Suprapubic skin (tissue), 4 donors: ENCODE measurements at regions not wholly inside any gene's neighbourhood (a gene's known extent, or its start where the extent isn't known, plus 50 kb on each side); places are given as distances from the start of the nearest gene placed in this dataset.

Source experiments
- POLR2A ChIP-seq, 2 donors: fragments of 450-650 bp; IDR thresholded peaks; one replicate each; pipeline ENCODE4 v1.6.1; 2017; ENCODE audit warnings: antibody characterized with exemption in 2 of 2, mild to moderate bottlenecking in 2 of 2, moderate library complexity in 2 of 2
- POLR2AphosphoS5 ChIP-seq, 3 donors: sonication (generic); formaldehyde crosslinking; IDR thresholded peaks; one replicate each; pipeline ENCODE4 v1.6.1; 2017; ENCODE audit warnings: antibody characterized with exemption in 3 of 3
- TF ChIP-seq, protein P1 (sequence below), 2 donors: fragments of 200-600 bp in 1 of 2; fragments of 450-650 bp in 1 of 2; sonication (generic) in 1 of 2; IDR thresholded peaks; one replicate each; pipeline ENCODE4 v1.5.1; 2016 to 2019; ENCODE audit warnings: antibody characterized with exemption in 2 of 2, mild to moderate bottlenecking in 1 of 2, moderate library complexity in 1 of 2

GRCh38 chr6:10111975-10112374 lies 302.9 kb downstream of the TFAP2A start:
- TF ChIP-seq POLR2A (IDR thresholded peaks at IDR 0.05), result no peak
- TF ChIP-seq, protein P1, sequence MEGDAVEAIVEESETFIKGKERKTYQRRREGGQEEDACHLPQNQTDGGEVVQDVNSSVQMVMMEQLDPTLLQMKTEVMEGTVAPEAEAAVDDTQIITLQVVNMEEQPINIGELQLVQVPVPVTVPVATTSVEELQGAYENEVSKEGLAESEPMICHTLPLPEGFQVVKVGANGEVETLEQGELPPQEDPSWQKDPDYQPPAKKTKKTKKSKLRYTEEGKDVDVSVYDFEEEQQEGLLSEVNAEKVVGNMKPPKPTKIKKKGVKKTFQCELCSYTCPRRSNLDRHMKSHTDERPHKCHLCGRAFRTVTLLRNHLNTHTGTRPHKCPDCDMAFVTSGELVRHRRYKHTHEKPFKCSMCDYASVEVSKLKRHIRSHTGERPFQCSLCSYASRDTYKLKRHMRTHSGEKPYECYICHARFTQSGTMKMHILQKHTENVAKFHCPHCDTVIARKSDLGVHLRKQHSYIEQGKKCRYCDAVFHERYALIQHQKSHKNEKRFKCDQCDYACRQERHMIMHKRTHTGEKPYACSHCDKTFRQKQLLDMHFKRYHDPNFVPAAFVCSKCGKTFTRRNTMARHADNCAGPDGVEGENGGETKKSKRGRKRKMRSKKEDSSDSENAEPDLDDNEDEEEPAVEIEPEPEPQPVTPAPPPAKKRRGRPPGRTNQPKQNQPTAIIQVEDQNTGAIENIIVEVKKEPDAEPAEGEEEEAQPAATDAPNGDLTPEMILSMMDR (IDR thresholded peaks at IDR 0.05), result no peak
- TF ChIP-seq POLR2AphosphoS5 (IDR thresholded peaks at IDR 0.05), result no peak
